NCI-H2029 (cell line): ENCODE measurements at regions not wholly inside any gene's neighbourhood (a gene's known extent, or its start where the extent isn't known, plus 50 kb on each side); places are given as distances from the start of the nearest gene placed in this dataset.
"Not testable (repeated sequence)": the region's sequence is repeated elsewhere in the genome, so short reads cannot be mapped to it uniquely, and the experiment has no call there.

ENCODE experiments used
- DNase-seq: peaks from one replicate; lab custom pipeline; 2025; lab: John Stamatoyannopoulos, UW

DNA sequence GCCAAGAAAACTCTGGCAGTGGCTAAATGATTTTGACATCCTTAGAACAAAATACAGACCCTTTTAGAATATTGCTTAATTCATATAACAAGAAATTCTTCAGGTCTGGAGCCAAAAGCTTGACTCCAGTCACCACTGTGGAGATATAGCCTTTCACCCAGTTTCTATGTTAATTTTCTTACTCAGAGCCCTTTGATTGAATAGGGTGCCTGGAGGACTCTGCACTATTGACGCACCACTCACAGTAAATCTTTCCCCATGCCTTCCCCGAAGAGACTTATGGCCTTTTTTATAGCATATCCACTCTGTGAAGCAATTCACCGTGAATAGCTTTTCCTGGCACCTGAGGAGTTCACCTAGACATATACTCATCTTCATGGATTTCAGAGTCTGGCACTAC is 613.8 kb downstream of the ZWINT start:
- no peak for DNase-seq

DNA sequence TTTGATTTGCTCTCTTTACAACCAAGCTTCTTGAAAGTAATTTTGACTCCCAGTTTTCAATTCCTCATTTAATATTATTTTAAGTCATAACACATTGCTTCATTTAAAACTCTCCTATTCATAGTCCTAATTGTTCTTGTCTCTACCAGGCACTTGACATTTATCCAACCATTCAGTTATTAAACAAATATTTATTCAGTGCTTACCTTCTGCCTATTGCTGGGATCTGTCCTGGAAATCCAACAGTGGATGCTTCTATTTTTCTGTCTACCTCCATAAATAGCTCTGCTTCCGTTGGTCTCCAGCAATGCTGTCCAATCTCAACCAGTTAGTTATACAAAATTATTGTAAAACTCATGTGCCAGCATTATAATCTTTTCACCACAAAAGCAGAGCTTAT is 615.1 kb downstream of the ZWINT start:
- peak; percentile 13 for DNase-seq

DNA sequence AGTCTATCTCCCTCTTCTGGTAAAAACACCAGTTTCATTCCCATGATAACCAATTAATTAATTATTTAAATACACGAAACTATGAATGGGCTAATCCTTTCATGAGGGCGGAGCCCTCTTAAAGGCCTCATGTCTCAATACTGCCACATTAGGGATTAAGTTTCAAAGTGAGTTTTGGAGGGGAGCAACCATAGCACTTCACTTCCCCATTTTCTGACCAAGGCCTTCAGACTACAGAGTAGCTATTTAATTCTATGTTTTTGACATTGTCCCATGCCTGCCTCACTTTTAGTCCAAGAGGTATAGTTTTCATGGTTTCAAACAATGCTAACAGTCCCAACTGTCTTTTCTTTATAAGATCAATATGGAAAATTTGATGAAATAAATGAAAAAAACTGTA is 618.6 kb downstream of the ZWINT start:
- DNase-seq: no peak

DNA sequence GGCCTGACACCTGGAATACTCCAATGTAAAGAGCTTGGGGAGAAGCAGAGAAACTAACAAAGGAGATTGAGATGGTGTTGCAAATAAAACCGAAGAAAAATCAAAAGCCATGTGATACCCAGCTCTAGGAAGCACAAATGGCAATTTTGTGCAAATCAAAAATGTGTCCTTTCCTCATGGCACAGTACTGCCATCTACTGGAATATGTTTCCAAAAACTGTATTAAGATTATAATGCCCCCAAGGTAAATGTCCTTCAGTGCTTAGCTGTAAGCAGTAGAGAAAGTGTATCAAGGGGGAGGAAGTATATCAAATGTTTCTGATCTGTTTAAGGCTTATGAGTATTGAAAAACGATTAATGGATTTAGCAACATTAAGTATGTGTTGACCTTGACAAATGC is 620.3 kb downstream of the ZWINT start:
- DNase-seq: not testable (repeated sequence)

DNA sequence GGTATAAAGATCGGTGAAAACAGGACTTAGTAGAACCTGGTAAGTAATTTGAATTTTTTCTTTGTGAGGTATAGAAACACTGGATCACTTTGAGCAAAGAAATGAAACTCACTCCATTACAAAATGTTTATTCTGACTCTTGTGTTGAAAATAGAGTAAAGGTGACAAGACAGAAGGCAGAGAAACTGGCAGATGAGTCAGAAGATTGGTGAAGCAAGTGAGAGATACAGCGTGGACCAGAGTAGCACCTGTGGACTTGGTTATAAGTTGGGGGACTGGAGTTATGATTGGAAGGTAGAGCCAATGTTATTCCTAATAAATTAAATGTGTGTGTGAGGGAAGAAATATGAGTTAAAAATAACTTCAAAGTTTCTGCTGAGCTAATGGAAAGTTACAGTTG is 620.9 kb downstream of the ZWINT start:
- DNase-seq: no peak

DNA sequence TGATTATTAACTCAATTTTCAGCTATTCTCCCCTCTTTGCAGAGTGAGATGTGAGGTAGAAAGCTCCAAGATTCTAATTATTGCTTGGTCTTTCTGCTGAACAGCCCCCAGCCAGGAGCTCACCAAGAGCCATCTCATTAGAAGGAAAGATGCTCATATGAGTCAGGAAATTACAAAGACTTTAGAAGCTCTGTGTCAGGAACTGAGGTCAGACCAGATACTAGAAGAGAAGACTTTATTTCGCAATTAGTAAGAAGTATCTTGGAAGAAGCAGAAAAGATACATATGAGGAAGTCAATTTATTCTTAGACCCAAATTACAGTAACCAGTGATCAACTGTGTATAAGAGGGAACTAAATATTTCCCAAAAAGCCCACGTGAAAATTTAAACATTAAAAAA is 626.9 kb downstream of the ZWINT start:
- DNase-seq: no peak

DNA sequence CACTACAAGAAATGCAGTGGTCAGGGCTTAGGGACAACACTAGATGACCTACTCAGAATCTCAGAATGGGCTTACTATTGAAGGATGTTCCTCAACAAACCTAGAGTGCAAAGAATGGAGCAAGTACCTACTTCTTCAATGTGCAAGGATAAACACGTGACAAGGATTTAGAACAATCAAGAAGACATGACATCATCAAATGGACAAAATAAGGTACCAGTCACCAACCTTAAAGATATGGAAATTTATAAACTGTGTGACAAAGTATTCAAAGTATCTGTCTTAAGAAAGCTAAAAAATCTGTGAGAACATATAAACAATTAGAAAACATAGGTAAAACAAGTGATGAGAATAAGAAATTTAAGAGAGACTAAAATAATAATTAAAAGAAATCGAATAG is 656.1 kb downstream of the ZWINT start:
- DNase-seq: no peak

DNA sequence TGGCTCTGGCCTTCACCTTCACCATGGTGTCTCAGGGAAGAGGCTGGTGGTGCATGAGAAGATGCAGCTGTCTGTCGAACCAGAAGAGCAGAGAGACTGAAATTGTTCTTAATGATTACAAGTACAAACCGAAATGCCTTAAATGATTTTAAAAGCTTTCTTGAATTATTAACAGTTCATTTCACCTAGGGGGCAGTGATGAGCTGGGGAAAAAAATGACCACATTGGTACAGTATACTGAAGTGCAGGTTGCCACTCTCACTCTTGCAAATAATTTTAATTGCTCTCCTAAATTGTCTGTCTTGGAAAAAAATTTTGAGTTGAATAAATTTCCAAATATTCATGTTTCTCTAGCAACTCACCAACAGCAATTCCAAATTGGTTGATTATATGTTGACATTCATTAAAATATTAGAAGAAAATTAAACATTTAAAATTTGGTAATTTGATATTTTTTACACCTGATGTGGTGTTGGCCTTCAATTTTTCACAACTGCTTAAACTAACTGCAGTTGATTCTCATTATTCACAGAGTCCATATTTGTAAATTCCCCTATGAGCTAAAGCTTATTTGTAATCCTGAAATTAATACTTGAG is 692.6 kb downstream of the ZWINT start:
- DNase-seq: no peak

DNA sequence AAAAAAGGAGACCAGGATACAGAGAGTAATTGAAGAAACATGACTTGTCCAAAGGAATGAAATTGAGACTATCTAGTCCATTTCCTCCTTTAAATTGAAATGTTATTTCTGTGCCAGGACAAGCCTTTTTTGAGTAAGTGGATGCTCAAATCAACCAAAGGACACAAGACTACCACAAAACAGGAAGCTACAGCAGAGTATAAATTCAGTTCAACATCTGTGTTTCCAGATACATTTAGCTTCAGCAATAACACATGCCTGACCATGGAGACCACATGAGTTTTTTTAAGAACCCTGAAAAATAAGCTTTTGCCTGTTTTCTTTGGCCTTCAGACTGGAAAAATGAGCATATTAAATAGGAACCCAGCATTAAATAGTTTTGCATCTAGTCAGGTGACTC is 707.5 kb downstream of the ZWINT start:
- no peak for DNase-seq

DNA sequence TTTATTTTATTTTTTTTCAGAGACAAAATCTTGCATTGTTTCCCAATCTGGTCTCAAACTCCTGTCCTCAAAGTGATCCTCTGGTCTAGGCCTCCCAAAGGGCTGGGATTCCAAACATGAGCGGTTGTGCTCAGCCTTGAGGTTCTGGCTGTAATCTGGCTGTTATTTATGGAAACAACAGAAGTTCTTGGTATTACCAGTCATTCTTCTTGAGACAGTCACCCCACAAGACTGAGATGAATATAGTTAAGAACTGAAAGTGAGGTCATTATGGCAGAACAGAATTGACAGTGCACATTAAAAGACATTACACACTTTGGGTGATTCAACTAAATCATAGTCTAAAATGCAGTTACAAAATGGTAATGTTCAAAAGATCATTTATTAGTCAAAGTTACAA is 719.5 kb downstream of the ZWINT start:
- DNase-seq: no peak

DNA sequence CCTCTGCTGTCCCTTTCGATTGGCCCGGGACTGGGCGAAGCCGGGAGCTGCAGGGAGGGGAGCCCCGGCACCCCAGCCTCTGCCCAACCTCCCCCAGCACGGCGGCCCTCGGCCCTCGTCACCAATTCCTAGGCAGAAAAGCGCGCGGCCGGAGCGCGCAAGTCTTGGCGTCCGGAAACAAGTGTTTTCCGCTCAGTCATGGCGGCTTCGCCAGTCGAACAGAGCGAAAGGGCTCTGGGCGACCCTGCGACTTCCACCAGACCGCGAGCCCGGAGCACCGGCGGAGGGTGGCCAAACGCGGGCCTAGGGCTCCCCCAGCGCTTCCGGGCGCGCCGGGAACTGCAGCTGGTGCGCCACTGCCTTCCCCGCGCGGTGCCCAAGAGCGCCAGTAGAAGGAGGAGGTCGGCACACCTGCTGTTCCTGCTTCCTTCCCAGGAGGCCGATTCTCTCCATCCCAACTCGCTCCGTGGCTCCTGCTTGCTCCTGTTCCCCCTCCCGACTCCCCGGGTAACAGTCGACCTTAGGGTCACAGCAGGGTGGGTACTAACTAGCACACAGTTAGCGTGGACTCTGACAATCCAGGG is 729.9 kb downstream of the ZWINT start:
- DNase-seq: peak; percentile 42

DNA sequence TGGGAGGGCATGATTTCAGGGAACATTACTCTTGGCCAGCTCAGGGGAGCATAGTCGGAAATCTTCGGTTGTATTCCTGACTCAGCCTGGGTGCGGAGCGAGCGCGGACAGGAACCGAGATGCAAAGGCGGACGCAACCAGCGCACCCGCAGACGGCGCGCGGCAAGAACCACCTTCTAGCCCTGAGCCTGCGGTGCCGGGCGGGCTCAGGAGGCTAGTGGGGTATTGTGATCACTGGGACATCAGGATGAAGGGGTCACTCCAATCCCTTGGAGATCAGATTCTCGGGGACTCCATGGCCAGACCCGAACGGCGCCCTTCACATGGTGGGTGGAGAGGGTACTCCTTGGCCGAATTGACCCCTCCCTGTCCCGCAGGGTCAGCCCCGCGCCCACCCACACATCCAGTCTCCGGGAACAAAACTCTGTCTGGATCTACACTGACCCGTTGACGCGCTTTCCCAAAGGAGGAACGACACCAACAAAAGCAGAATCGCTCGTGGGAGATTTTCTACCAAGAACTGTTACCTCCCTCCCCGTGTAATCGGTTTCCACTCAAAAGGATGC is 730.5 kb downstream of the ZWINT start:
- no peak for DNase-seq

DNA sequence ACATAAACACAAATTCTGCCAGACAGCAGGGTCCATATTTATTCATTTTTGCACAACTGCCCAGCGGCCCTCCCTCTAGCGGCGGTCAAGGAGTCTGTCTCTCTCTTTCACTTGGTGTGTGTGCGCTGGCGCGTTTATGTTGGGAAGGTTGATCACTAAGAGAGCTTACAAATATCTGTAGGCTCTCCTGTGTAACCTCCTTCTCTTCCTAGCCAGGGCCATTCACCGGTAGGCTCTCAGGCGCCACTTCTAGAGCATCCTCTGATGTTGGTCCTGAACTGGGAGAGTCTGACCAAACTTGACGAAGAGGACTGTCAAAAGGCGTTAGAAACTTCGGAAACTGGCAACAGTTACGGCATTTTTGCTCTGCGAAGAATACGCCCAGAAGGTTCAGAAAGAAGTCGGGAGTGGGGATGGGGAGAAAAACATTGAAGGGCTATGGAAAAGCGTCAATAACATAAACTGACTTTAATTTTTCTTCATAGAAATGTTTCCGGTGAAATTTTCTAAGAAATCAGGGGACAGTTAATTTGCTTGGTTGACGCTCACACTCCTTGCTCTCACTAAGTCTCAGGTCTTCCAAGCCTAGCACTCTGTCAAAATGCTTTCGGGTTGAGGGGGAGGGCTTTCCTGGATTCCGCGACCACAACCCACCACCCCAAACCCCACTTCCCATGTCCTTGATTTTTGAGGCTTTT is 731.1 kb downstream of the ZWINT start:
- DNase-seq: no peak

DNA sequence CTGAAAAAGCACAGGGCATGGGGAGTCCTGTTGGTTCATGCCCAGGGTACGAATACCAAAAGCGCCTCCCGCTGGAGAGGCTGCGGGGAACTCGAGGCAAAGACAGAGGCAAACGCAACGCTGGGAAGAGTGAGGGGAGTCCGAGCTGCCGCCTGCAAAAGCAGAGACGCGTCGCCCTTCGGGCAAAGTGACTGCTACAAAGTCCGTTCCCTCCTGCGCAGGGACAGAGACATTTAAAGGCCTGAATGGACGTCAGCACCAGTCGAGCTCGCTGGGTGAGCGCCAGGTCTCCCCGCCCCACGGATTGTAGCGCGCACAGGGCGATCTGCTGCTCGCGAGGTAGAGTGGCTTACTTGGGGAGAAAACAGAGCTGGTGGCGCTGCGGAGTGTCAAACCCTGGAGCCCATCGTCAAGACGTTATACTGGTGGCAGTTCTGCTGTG is 732.8 kb downstream of the ZWINT start:
- DNase-seq: no peak

DNA sequence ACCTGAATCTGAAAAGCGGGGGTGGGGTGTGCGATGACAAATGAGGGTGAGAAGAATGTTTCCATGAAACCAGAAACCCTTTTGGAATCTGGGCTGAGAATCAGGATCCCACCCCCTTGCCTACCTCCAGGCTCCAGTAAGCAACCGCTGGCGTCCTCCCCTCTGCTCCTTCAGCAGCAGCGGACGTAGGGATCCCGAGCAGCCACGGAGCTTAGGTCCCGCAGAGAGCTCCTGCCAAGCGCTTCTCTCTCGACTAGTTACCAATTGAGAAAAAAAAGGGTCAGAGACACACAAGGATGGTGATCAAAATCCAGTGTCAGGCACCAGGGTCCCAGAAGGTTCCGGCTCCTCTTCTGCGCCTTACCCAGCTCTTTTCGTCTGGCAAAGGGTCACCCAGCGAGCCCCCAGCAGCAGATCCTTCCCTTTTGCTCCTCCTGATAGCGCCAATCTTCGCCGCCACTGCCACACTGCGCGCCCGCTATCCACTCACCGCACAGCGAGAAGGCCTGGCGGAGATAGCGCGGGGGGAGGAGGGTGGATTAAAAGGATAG is 733.5 kb downstream of the ZWINT start:
- no peak for DNase-seq

DNA sequence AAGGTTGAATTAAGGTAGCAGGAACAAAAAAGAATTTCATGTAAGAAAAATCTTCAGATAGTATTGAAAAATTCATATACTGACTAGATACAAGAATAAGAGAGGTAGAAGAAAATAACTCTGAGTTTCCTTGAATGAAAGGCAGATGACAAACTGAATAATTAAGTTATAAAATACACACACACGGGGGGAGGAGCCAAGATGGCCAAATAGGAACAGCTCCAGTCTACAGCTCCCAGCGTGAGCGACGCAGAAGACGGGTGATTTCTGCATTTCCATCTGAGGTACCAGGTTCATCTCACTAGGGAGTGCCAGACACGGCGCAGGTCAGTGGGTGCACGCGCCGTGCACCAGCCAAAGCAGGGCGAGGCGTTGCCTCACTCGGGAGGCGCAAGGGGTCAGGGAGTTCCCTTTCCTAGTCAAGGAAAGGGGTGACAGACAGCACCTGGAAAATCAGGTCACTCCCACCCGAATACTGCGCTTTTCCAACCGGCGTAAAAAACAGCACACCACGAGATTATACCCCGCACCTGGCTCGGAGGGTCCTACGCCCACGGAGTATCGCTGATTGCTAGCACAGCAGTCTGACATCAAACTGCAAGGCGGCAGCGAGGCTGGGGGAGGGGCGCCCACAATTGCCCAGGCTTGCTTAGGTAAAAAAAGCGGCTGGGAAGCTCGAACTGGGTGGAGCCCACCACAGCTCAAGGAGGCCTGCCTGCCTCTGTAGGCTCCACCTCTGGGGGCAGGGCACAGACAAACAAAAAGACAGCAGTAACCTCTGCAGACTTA is 759.2 kb downstream of the ZWINT start:
- not testable (repeated sequence) for DNase-seq

DNA sequence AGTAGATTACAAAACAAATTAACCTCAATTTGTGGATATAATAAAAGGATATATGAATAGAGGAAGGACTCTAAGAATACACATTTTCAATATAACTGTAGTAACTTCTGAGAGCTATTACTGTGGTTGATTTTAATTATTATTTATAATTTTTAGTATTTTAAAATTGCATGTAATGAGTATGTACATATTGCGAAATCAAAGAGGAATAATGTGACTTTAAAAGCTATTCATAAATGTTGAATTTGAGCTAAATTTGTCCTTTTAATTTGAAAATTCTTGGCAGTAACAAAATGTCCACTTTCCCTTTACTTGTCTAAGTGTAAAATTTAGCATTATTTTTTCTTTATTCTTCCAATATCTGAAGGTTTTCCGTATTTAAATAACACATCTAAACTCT is 750.6 kb upstream of the PCDH15 start:
- no peak for DNase-seq

DNA sequence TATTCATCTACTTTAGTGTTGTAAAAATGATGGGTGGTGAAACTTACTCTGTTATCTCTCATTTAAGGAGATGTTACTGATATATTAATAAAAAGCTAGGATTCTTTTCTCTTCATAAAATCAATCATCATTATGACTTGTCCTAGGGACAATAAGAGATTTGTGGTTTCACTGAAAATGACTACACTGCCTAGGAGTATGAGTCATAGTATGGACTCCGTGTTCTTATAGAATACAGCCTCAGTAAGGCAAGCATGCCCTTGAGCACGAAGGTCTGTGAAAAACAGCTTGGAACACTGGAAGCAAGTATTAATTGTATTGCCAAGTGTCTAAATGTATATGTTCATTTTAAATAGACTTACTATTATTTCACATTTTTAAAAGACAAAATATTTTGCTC is 749.2 kb upstream of the PCDH15 start:
- no peak for DNase-seq

DNA sequence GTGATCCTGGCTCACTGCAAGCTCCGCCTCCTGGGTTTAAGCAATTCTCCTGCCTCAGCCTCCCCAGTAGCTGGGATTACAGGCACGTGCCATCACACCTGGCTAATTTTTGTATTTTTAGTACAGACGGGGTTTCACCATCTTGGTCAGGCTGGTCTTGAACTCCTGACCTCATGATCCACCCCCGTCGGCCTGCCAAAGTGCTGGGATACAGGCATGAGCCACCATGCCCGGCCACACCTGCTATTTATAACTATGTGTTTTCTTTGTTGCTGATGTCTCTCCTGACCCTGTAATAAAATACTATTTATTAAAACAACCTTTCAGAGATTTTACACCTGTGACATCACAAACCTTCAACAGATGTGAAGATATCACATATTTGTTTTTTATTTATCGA is 736.5 kb upstream of the PCDH15 start:
- DNase-seq: not testable (repeated sequence)

DNA sequence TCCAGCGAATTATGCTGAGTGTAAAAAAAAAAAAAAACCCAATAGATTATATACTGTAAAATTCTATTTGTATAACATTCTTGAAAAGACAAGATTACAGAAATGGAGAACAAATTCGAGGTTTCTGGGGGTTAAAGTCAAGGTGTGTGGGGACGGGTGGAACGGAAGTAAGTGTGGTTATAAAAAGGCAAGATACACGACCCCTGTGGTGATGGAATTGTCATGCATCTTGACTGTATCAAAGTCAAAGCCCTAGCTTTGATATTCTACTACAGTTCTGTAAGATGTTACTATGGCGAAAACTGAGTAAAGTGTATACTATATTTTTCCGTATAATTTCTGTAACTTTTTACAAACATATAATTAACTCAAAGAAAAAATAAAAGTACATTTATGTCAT is 718.2 kb upstream of the PCDH15 start:
- DNase-seq: no peak

DNA sequence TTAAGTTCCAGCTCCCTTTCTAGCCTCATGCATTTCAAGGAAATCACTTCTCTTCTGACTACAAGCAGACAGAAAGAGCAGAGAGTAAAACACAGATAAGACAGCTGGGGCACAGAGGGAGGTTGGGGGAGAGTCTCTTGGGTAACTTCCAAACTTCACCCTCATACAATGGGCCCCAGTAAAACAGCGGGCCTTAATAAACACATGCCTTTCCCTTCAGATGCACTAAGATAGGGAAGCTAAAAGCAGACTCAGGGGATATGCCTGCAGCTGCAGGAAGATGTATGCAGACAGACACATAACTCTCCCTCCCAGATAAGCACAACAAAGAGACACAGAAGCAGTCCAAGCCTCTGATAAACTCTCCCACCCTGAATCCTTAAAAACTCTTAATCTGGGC is 717.4 kb upstream of the PCDH15 start:
- not testable (repeated sequence) for DNase-seq

DNA sequence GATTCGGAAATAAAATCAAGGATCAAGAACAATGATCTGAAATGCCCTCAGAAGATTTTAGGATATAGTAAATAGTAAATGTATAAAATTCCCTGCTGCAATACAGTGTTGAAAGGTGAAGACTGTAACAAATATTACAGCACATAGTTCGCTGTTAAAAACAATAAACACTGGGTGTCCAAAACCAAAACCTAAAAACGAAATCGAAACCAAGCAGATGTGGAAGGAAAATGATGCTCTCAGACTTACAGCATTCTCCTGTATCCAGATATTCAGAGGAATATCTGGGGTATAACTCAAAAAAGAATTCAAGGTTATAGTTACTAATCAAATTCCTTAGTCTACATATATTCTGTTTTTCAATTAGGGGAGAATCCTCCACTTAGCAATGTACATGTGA is 708.1 kb upstream of the PCDH15 start:
- no peak for DNase-seq
